Endothelial cell of umbilical vein (primary cell): ENCODE measurements at regions not wholly inside any gene's neighbourhood (a gene's known extent, or its start where the extent isn't known, plus 50 kb on each side); places are given as distances from the start of the nearest gene placed in this dataset.
A peak's percentile ranks its signal among the peaks of the same experiment; 100 is the strongest.

Source experiments
- BruUV-seq: library from RNA; stranded (reverse); fragments of 400-500 nt; replicated peaks from 2 replicates; lab custom pipeline; 2021; lab: Mats Ljungman, UMichigan
- CTCF ChIA-PET: fragments of 300-600, 350-600 bp; sonication (Branson Sonifier 250); formaldehyde crosslinking; loops from one replicate; lab custom pipeline; 2021; ENCODE audit warnings: antibody characterized with exemption, inconsistent platforms; lab: Charles Lee
- POLR2A ChIA-PET: fragments of 300-600, 350-600 bp; sonication (Branson Sonifier 250); formaldehyde crosslinking; loops from one replicate; lab custom pipeline; 2021; ENCODE audit warnings: antibody characterized with exemption, inconsistent platforms; lab: Charles Lee
- DNase-seq: peaks from one replicate; pipeline ENCODE4 v3.0.0-alpha.2; 2011; ENCODE audit warnings: low read depth, low spot score
- FAIRE-seq: peaks from 2 replicates; lab custom pipeline; 2011; peaks lifted over from hg19 to GRCh38; lab: Jason Lieb, UNC
- H2AFZ ChIP-seq: 2 replicates; pipeline ENCODE4 v1.6.0; 2012; ENCODE audit warnings: low read depth, low read length, control low read depth, inconsistent platforms
- H3K27ac ChIP-seq: 2 replicates; pipeline ENCODE4 v1.5.1; 2011; ENCODE audit warnings: low read depth, mild to moderate bottlenecking, control low read depth, low read length, moderate library complexity; ENCODE audit not compliant: insufficient read depth
- H3K27me3 ChIP-seq, 2 experiments: 2 replicates each; pipeline versions ENCODE4 v1.6.0 to v1.6.1; 2011; ENCODE audit warnings: low read length in 2 of 2, mixed read lengths in 1 of 2; ENCODE audit not compliant: control insufficient read depth in 2 of 2, insufficient read depth in 2 of 2
- H3K36me3 ChIP-seq, 2 experiments: 2 replicates in 1 of 2; 3 replicates in 1 of 2; pipeline ENCODE4 v1.5.1; 2011; ENCODE audit warnings: low read length in 2 of 2, mild to moderate bottlenecking in 1 of 2, moderate library complexity in 1 of 2; ENCODE audit not compliant: control insufficient read depth in 2 of 2, insufficient read depth in 2 of 2; ENCODE audit errors: extremely low read depth in 1 of 2
- H3K4me1 ChIP-seq: 3 replicates; pipeline ENCODE4 v1.5.1; 2011; ENCODE audit warnings: mild to moderate bottlenecking, low read length; ENCODE audit not compliant: control insufficient read depth, insufficient read depth; ENCODE audit errors: extremely low read depth
- H3K4me2 ChIP-seq: 2 replicates; pipeline ENCODE4 v1.6.1; 2011; ENCODE audit warnings: low read length, control low read depth, mixed read lengths; ENCODE audit not compliant: insufficient read depth
- H3K4me3 ChIP-seq, 3 experiments: fragments of 200-600 bp in 1 of 3; sonication (generic), shearing (Covaris generic) in 1 of 3; replicated peaks in 1 of 3; 2 replicates each; pipeline ENCODE4 v1.5.1; 2011 to 2016; ENCODE audit warnings: control low read depth in 3 of 3, low read length in 3 of 3, mild to moderate bottlenecking in 2 of 3, inconsistent platforms in 1 of 3, low read depth in 1 of 3, moderate library complexity in 1 of 3; ENCODE audit not compliant: insufficient read depth in 1 of 3
- H3K79me2 ChIP-seq: 2 replicates; pipeline ENCODE4 v1.6.0; 2012; ENCODE audit warnings: low read length, inconsistent platforms; ENCODE audit not compliant: control insufficient read depth, insufficient read depth
- H3K9ac ChIP-seq: replicated peaks from 2 replicates; pipeline ENCODE3; 2011; ENCODE audit warnings: low read length, control low read depth; ENCODE audit not compliant: insufficient read depth; ENCODE audit errors: extremely low read depth
- H3K9me1 ChIP-seq: replicated peaks from 3 replicates; pipeline ENCODE4 v1.6.0; 2011; ENCODE audit warnings: mild to moderate bottlenecking, low read length; ENCODE audit not compliant: control insufficient read depth, insufficient read depth; ENCODE audit errors: extremely low read depth
- H3K9me3 ChIP-seq: replicated peaks from 2 replicates; pipeline ENCODE4 v1.5.1; 2012; ENCODE audit warnings: low read length, inconsistent platforms; ENCODE audit not compliant: control insufficient read depth, insufficient read depth
- H4K20me1 ChIP-seq: replicated peaks from 2 replicates; pipeline ENCODE3; 2011; ENCODE audit warnings: mild to moderate bottlenecking, low read length; ENCODE audit not compliant: control insufficient read depth, insufficient read depth; ENCODE audit errors: extremely low read depth
- MYC ChIP-seq: IDR thresholded peaks from one replicate; pipeline ENCODE4 v1.6.1; 2011; ENCODE audit warnings: mild to moderate bottlenecking, low read depth, low read length
- POLR2AphosphoS5 ChIP-seq: IDR thresholded peaks from 2 replicates; pipeline ENCODE4 v1.6.1; 2012; ENCODE audit warnings: low read depth, mild to moderate bottlenecking, control low read depth, low read length, moderate library complexity; ENCODE audit not compliant: insufficient read depth
- dilution Hi-C: fragments of 300-500 bp; cut with MboI; formaldehyde crosslinking; loops from one replicate; pipeline ENCODE4 v1.15.0; 2019; ENCODE audit warnings: low sequenced_read_pairs; ENCODE audit not compliant: extremely low pct_ligation_motif_present
- intact Hi-C: fragments of 100-400 bp; cut with micrococcal nuclease; formaldehyde crosslinking; loops from one replicate; pipeline ENCODE4 v1.10.0; 2022
- TF ChIP-seq, protein P1 (sequence below), 2 donors: IDR thresholded peaks; 1 replicate in 1 of 2; 2 replicates in 1 of 2; pipeline ENCODE4 v1.5.1; 2011; ENCODE audit warnings: low read length in 2 of 2, mild to moderate bottlenecking in 2 of 2, moderate library complexity in 2 of 2, control low read depth in 1 of 2, inconsistent platforms in 1 of 2, low read depth in 1 of 2; ENCODE audit not compliant: insufficient read depth in 1 of 2; ENCODE audit errors: extremely low read depth in 1 of 2

DNA sequence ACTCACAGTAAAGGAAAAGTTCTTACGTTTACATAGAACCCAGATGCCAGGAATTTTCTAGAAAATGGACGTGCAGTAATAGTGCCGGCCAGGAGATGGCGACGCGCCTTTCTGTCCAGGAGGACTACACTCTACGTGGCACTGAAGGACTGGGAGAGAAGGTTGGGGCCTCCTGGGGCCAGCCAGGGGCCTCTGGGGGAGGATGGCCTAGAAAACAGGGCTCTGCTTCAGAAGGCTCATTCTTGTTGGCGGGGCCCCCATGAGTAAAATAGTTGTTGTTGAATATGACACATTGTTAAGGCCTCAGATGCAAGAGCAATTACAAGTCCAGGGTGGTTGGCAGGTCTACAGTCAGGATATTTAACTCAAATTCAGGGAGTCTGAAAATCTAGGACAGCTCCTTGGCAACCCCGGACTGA, 120.1 kb upstream of the MAX start:
- Histone ChIP-seq H2AFZ (peak overlapping the region; percentile 1), H3K27me3 (no peaks in the 10 kb centered on the region), H4K20me1 (no peaks in the 10 kb centered on the region), H3K27ac (no peak overlapping the region), H3K4me2 (no peak overlapping the region), H3K9ac (no peak overlapping the region), H3K79me2 (no peaks in the 10 kb centered on the region), H3K4me3 (no peak overlapping the region), H3K9me3 (no peaks in the 10 kb centered on the region), H3K9me1 (no peaks in the 10 kb centered on the region), H3K36me3 (no peaks in the 10 kb centered on the region), H3K4me1 (peaks cover 4% of the 10 kb centered on the region)
- peak; percentile 80 for DNase-seq
- CTCF ChIA-PET = interaction anchor here (1.3 to 7.0 kb wide), 3 partner anchors 137 to 193 kb away, joined by 8 to 35 read pairs (median 10); partner anchors contain the start of gene FUT8
- intact Hi-C loops (loop anchor here (1.0 to 2.0 kb wide), 7 partner anchors 58 to 848 kb away; partner anchors contain the start of gene FUT8), dilution Hi-C loops (no loop called here)
- POLR2A ChIA-PET = no interaction called here
- FAIRE-seq = peak; percentile 95
- no TSS peak for BruUV-seq
- TF ChIP-seq, protein P1, sequence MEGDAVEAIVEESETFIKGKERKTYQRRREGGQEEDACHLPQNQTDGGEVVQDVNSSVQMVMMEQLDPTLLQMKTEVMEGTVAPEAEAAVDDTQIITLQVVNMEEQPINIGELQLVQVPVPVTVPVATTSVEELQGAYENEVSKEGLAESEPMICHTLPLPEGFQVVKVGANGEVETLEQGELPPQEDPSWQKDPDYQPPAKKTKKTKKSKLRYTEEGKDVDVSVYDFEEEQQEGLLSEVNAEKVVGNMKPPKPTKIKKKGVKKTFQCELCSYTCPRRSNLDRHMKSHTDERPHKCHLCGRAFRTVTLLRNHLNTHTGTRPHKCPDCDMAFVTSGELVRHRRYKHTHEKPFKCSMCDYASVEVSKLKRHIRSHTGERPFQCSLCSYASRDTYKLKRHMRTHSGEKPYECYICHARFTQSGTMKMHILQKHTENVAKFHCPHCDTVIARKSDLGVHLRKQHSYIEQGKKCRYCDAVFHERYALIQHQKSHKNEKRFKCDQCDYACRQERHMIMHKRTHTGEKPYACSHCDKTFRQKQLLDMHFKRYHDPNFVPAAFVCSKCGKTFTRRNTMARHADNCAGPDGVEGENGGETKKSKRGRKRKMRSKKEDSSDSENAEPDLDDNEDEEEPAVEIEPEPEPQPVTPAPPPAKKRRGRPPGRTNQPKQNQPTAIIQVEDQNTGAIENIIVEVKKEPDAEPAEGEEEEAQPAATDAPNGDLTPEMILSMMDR (IDR thresholded peaks at IDR 0.05; ENCODE audit: extremely low read depth in 1 of 2, insufficient read depth in 1 of 2, low read depth in 1 of 2, low read length in 2 of 2) = peak; percentile 82
- TF ChIP-seq POLR2AphosphoS5 = no peak

DNA sequence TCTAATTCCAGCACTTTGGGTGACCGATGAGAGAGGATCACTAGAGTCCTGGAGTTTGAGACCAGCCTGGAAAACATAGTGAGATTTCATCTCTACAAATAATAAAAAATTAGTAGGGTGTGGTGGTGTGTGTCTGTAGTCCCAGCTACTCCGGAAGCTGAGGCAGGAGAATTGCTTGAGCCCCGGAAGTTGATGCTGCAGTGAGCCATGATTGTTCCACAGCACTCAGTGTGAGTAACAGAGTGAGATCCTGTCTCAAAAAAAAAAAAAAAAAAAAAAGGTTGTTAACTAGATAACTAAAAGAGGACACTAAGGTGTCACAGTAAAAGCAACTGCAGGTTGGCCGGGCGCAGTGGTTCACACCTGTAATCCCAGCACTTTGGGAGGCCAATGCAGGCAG, 121.3 kb upstream of the MAX start:
- Histone ChIP-seq H3K4me1 (peaks cover 4% of the 10 kb centered on the region), H4K20me1 (no peaks in the 10 kb centered on the region), H3K9me3 (no peaks in the 10 kb centered on the region), H2AFZ (no peak overlapping the region), H3K36me3 (no peaks in the 10 kb centered on the region), H3K27me3 (no peaks in the 10 kb centered on the region), H3K4me2 (no peak overlapping the region), H3K79me2 (no peaks in the 10 kb centered on the region), H3K9me1 (no peaks in the 10 kb centered on the region), H3K4me3 (no peak overlapping the region), H3K27ac (no peak overlapping the region), H3K9ac (no peak overlapping the region)
- ChIA-PET CTCF (interaction anchor here (1.6 to 7.0 kb wide), 4 partner anchors 136 to 601 kb away, joined by 6 to 35 read pairs (median 10); partner anchors contain the start of gene FUT8), POLR2A (no interaction called here)
- intact Hi-C loops = loop anchor here (2.0 kb wide), 2 partner anchors 135 to 847 kb away; no protein-coding TSS in a partner anchor
- no peak for DNase-seq
- dilution Hi-C loops = no loop called here
- no peak for FAIRE-seq
- BruUV-seq = no TSS peak
- TF ChIP-seq MYC = no peak
